Retinal pigment epithelial cell (primary cell): ENCODE measurements at regions not wholly inside any gene's neighbourhood (a gene's known extent, or its start where the extent isn't known, plus 50 kb on each side); places are given as distances from the start of the nearest gene placed in this dataset.

ENCODE experiments used
- DNase-seq: peaks from one replicate; pipeline ENCODE4 v3.0.0-alpha.2; 2010; ENCODE audit warnings: low read depth
- H3K4me3 ChIP-seq: 2 replicates; pipeline ENCODE4 v1.5.1; 2011; ENCODE audit warnings: mild to moderate bottlenecking, low read length, control low read depth, moderate library complexity
- TF ChIP-seq, protein P1 (sequence below): conservative IDR thresholded peaks from 2 replicates; pipeline ENCODE4 v1.5.1; 2011; ENCODE audit warnings: low read depth, low read length, control low read depth, inconsistent platforms

DNA sequence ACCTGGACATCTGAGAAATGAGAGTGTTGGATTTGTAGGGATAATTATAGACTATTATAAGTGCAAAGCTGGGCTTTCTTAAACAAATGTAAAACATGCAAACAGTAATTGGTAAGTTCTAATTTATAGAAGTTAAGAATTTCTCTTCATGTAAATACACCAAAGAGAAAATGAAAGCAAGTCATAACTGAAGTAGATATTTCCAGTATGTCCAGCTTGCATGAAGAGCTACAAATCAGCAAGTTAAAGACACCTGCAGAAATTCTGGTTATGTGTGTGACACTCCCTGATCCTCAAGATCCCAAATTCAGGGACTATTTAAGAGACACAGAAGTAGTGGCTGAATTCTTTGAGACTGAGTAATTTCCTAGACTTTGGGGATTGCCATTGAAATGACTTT, 308.9 kb downstream of the TLE4 start:
- no peak overlapping the region for H3K4me3 ChIP-seq
- TF ChIP-seq, protein P1, sequence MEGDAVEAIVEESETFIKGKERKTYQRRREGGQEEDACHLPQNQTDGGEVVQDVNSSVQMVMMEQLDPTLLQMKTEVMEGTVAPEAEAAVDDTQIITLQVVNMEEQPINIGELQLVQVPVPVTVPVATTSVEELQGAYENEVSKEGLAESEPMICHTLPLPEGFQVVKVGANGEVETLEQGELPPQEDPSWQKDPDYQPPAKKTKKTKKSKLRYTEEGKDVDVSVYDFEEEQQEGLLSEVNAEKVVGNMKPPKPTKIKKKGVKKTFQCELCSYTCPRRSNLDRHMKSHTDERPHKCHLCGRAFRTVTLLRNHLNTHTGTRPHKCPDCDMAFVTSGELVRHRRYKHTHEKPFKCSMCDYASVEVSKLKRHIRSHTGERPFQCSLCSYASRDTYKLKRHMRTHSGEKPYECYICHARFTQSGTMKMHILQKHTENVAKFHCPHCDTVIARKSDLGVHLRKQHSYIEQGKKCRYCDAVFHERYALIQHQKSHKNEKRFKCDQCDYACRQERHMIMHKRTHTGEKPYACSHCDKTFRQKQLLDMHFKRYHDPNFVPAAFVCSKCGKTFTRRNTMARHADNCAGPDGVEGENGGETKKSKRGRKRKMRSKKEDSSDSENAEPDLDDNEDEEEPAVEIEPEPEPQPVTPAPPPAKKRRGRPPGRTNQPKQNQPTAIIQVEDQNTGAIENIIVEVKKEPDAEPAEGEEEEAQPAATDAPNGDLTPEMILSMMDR: no peak
- DNase-seq: no peak

DNA sequence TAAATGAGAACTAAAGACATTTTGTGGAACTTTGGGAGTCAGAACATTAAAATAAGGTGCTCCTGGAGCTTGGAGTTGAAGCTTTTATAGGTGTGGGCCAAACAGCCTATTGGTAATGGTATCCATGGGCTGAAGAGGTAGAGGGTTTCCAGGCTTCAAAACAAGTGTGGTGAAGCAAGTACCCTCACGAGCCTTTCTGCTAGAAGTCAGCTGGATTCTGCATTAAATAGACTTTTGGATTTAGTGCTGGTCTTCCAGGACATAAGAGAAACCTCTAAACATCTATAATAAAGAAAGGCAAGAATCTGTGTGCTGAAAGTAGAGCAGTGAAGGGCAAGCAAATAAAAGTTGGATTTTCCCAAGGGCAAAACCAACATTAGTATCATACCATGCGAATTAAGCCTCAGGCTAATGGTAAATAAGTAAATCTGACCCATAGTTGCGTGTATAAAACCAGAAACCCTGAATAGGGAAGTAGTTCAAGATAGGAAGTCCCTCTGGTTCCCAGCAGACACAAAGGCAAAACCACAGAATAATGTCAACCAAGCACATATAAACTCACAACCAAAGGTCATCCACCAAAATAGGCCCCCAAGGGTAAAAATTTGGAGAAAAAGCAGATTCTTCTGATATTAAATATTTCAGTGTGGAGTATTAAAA, 306.3 kb downstream of the TLE4 start:
- DNase-seq: no peak
- TF ChIP-seq, protein P1: no peak
- no peak overlapping the region for H3K4me3 ChIP-seq

DNA sequence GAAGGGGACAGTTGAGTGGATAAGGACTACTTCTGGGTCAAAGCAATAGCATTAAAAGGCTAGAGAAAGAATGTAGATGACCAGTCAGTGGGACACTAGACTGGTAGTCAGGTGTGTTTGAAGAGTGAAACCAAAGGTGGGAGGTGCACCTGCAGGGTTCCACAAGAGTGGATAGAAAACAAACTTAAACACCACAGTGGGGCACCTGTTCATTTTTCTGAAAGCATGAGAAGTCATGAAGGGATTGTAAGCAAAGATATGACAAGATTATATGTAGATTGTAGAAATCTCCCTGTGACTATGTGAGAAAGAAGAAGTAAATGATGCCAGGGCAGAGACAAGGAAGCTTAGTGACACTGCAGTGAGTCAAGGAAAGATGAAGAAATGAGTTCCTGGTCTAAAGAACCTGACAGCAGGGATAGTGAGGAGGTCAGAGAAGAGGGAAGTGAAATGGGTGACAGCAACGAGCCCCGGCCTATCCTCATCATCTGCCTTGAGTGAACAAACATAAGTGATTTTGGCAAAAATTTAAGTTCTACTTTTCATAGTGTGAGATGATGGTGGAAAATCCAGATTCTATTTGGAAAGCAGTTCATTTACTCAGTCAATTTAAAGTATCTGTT, 296.9 kb downstream of the TLE4 start:
- no peak for DNase-seq
- TF ChIP-seq, protein P1: no peak
- H3K4me3 ChIP-seq: no peak overlapping the region

DNA sequence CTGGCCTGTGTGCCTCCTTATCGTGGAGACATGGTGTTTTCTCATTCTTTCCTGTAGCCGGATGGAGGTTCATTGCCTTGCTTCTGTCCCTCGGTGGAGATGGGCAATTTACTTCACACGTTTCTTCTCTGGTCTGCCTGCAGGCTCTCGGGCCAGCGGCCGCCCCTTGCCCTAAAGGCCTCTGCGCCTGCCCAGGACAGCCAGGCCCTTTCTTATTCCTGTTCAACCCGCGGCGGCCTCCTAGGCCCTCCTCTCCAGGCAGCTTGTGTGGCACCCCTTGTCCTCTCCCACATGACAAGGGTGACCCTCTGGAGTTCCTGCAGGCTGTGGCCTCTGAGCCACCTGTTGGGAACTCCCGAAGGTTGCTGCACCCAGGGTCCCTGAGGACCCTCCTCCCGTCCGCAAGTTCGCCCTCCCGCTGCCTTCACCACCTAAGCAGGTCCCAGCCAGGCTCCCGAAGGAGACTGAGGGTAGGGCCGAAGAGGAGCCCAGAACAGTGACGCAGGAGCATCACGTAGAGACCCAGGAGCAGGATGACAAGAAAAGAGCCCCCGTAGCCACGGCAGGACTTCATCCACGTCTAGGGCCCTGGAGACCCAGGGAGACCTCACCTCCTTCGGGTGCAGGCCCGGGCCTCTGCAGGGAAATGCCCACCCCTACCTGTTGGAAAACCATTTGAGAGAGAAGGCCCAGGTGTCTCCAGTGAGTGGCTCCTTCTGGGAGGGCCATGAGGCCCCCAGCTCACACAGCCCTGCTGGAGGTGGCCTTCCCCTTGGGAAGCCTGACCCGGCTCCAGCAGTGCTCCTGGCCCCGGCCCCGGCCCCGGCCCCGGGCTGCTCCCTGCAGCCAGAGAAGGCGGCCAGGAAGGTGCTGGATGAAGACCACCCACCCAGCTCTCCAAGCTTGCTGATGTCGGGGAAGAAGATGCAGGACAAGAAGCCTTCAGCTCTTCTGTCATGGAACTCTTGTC, 291.4 kb downstream of the TLE4 start:
- H3K4me3 ChIP-seq: no peak overlapping the region
- DNase-seq: no peak
- TF ChIP-seq, protein P1: no peak

DNA sequence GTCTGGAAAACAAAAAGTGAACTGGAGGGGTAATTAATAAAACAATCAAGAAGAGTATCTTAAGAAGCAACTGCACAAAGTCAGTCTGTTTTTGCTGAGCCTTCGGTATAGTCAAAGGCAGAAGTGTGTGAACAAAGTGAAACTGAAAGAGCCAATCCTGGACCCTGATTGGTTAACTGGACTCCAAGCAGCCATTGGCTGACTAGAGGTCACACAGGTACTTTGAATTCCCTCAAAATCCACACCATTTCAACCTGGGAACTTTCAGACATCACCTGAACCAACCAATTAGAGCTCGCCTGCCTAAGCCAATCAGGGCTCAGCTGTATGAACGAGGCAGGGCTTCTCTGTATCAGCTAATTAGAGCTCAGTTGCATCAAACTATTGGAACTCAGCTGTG, 286.7 kb downstream of the TLE4 start:
- H3K4me3 ChIP-seq: no peak overlapping the region
- DNase-seq: no peak
- TF ChIP-seq, protein P1: no peak

DNA sequence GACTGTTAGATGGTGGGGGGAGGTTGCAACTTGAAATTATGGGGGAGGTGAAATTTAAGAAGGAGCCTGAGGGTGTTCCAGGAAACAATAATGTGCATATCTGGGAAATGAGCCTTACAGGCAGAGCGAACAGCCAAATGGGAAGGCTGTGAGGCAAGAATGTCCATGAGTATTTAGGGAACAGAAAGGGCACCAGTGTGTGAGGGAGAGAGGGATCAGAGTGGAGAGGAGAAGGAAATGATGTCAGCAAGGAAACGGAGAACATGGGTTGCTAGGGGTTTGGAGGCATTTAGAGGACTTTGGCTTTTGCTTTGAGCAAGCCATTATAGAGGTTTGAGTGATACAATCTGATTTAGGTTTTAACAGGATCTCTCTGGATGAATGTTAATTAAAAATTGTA, 285.4 kb downstream of the TLE4 start:
- no peak overlapping the region for H3K4me3 ChIP-seq
- DNase-seq: no peak
- TF ChIP-seq, protein P1: no peak
